ENCODE measurements at regions not wholly inside any gene's neighbourhood (a gene's known extent, or its start where the extent isn't known, plus 50 kb on each side); places are given as distances from the start of the nearest gene placed in this dataset.
"Not testable (repeated sequence)": the region's sequence is repeated elsewhere in the genome, so short reads cannot be mapped to it uniquely, and the experiment has no call there.

- no peak overlapping the region for H3K27ac ChIP-seq (ENCODE audit: low read depth, low read length)
- H4K20me1 ChIP-seq (ENCODE audit: insufficient read depth, low read length): no peaks in the 10 kb centered on the region
- H3K9me3 ChIP-seq (ENCODE audit: low read depth, low read length): no peaks in the 10 kb centered on the region
- H3K36me3 ChIP-seq (ENCODE audit: insufficient read depth, low read length): no peaks in the 10 kb centered on the region
- no peak overlapping the region for H3K4me2 ChIP-seq (ENCODE audit: insufficient read depth, low read length)
- H3K79me2 ChIP-seq (ENCODE audit: insufficient read depth, low read length): no peaks in the 10 kb centered on the region
- H3K4me1 ChIP-seq (ENCODE audit: insufficient read depth, low read length): no peaks in the 10 kb centered on the region
- DNase-seq (ENCODE audit: insufficient read length, low spot score, missing footprints): no peak
- H3K27me3 ChIP-seq (ENCODE audit: insufficient read depth, low read length): no peaks in the 10 kb centered on the region
- no peak overlapping the region for H3K4me3 ChIP-seq (ENCODE audit: insufficient read depth, low read length)
- H2AFZ ChIP-seq (ENCODE audit: low read length): no peak overlapping the region
- no peak for TF ChIP-seq CTCF (IDR thresholded peaks at IDR 0.05; ENCODE audit: extremely low read depth, low read depth, low read length)
These were observed 424.0 kb upstream of the NDST4 start for GRCh38 chr4:115537387-115537786.

- H3K79me2 ChIP-seq (ENCODE audit: insufficient read depth, low read length): no peaks in the 10 kb centered on the region
These were observed 415.7 kb upstream of the NDST4 start for GRCh38 chr4:115529126-115529525.

GRCh38 chr4:115519476-115519875 lies 406.1 kb upstream of the NDST4 start:
- DNase-seq (ENCODE audit: insufficient read length, low spot score, missing footprints); H3K9me3 ChIP-seq (ENCODE audit: low read depth, low read length); H2AFZ ChIP-seq (ENCODE audit: low read length); H3K4me3 ChIP-seq (ENCODE audit: insufficient read depth, low read length); H3K4me1 ChIP-seq (ENCODE audit: insufficient read depth, low read length); H3K27ac ChIP-seq (ENCODE audit: low read depth, low read length); H3K27me3 ChIP-seq (ENCODE audit: insufficient read depth, low read length); H3K36me3 ChIP-seq (ENCODE audit: insufficient read depth, low read length); H3K4me2 ChIP-seq (ENCODE audit: insufficient read depth, low read length); H3K79me2 ChIP-seq (ENCODE audit: insufficient read depth, low read length); H4K20me1 ChIP-seq (ENCODE audit: insufficient read depth, low read length): not testable (repeated sequence)

More at GRCh38 chr4:115529126-115529525, 415.7 kb upstream of the NDST4 start:
- Histone ChIP-seq H4K20me1 (ENCODE audit: insufficient read depth, low read length) (no peaks in the 10 kb centered on the region), H3K4me2 (ENCODE audit: insufficient read depth, low read length) (no peak overlapping the region), H3K36me3 (ENCODE audit: insufficient read depth, low read length) (no peaks in the 10 kb centered on the region), H3K4me1 (ENCODE audit: insufficient read depth, low read length) (no peaks in the 10 kb centered on the region), H3K27me3 (ENCODE audit: insufficient read depth, low read length) (no peaks in the 10 kb centered on the region), H3K9me3 (ENCODE audit: low read depth, low read length) (no peaks in the 10 kb centered on the region), H2AFZ (ENCODE audit: low read length) (no peak overlapping the region), H3K4me3 (ENCODE audit: insufficient read depth, low read length) (no peak overlapping the region), H3K27ac (ENCODE audit: low read depth, low read length) (no peak overlapping the region)
- TF ChIP-seq CTCF (IDR thresholded peaks at IDR 0.05; ENCODE audit: extremely low read depth, low read depth, low read length): no peak
- no peak for DNase-seq (ENCODE audit: insufficient read length, low spot score, missing footprints)

DNA sequence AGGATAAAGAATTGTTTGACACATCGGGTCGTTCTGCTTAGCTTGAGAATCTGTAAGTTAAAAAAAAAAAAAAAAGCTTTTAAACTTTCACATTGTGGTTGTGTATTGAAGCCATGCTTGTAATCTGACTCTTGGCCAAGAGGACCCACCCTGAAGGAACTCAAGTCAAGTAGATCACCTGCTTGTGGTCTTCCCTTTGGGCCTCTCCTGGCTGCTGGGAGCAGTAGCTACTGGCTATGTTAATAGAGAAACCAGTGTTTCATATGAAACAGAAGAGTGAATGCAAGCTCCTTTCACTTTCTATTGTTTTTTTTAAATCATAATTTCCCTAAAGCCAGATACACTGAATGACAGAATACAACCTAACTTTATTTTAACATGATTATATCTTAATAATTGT lies 402.4 kb upstream of the NDST4 start:
- H3K27me3 ChIP-seq (ENCODE audit: insufficient read depth, low read length): no peaks in the 10 kb centered on the region
- no peak for DNase-seq (ENCODE audit: insufficient read length, low spot score, missing footprints)
- no peak for TF ChIP-seq CTCF (IDR thresholded peaks at IDR 0.05; ENCODE audit: extremely low read depth, low read depth, low read length)
- H3K4me1 ChIP-seq (ENCODE audit: insufficient read depth, low read length): no peaks in the 10 kb centered on the region
- H3K36me3 ChIP-seq (ENCODE audit: insufficient read depth, low read length): no peaks in the 10 kb centered on the region
- no peaks in the 10 kb centered on the region for H3K79me2 ChIP-seq (ENCODE audit: insufficient read depth, low read length)
- no peak overlapping the region for H3K27ac ChIP-seq (ENCODE audit: low read depth, low read length)
- no peaks in the 10 kb centered on the region for H4K20me1 ChIP-seq (ENCODE audit: insufficient read depth, low read length)
- H3K9me3 ChIP-seq (ENCODE audit: low read depth, low read length): no peaks in the 10 kb centered on the region
- H2AFZ ChIP-seq (ENCODE audit: low read length): no peak overlapping the region
- H3K4me3 ChIP-seq (ENCODE audit: insufficient read depth, low read length): no peak overlapping the region
- H3K4me2 ChIP-seq (ENCODE audit: insufficient read depth, low read length): no peak overlapping the region

All from osteoblast (primary cell).